ENCODE measurements at regions not wholly inside any gene's neighbourhood (a gene's known extent, or its start where the extent isn't known, plus 50 kb on each side); places are given as distances from the start of the nearest gene placed in this dataset.

GRCh38 chr21:27493542-27493941, 526.7 kb upstream of the ADAMTS5 start:
- H3K27me3 Mint-ChIP-seq (ENCODE audit: insufficient read depth, unreplicated experiment), result no peaks in the 10 kb centered on the region
- TF ChIP-seq CTCF (IDR thresholded peaks at IDR 0.05; ENCODE audit: unreplicated experiment), result no peak
- no peak for DNase-seq (ENCODE audit: unreplicated experiment)

GRCh38 chr21:27487676-27488075, 520.8 kb upstream of the ADAMTS5 start:
- intact Hi-C loops (cut with micrococcal nuclease), result no loop called here
- H3K4me1 Mint-ChIP-seq (ENCODE audit: insufficient read depth, unreplicated experiment), result no peaks in the 10 kb centered on the region
- no TSS peak for BruUV-seq (replicated peaks)
- ChIA-PET POLR2A (no interaction called here), CTCF (no interaction called here)
- no peaks in the 10 kb centered on the region for H3K27me3 Mint-ChIP-seq (ENCODE audit: insufficient read depth, unreplicated experiment)
- no peaks in the 10 kb centered on the region for H3K9me3 Mint-ChIP-seq (ENCODE audit: unreplicated experiment)
- no peak for DNase-seq (ENCODE audit: unreplicated experiment)
- H3K36me3 Mint-ChIP-seq (ENCODE audit: insufficient read depth, unreplicated experiment), result no peaks in the 10 kb centered on the region
- no peak overlapping the region for H3K4me3 Mint-ChIP-seq (ENCODE audit: unreplicated experiment)
- no peak for TF ChIP-seq CTCF (IDR thresholded peaks at IDR 0.05; ENCODE audit: unreplicated experiment)
- no peak overlapping the region for H3K27ac Mint-ChIP-seq (ENCODE audit: low read depth, unreplicated experiment)

More at GRCh38 chr21:27493542-27493941, 526.7 kb upstream of the ADAMTS5 start:
- no peak overlapping the region for H3K27ac Mint-ChIP-seq (ENCODE audit: low read depth, unreplicated experiment)
- BruUV-seq (replicated peaks), result no TSS peak
- intact Hi-C loops (cut with micrococcal nuclease), result no loop called here
- ChIA-PET CTCF (no interaction called here), POLR2A (no interaction called here)
- H3K36me3 Mint-ChIP-seq (ENCODE audit: insufficient read depth, unreplicated experiment), result no peaks in the 10 kb centered on the region
- no peak overlapping the region for H3K4me3 Mint-ChIP-seq (ENCODE audit: unreplicated experiment)
- H3K4me1 Mint-ChIP-seq (ENCODE audit: insufficient read depth, unreplicated experiment), result peaks cover 9% of the 10 kb centered on the region
- no peaks in the 10 kb centered on the region for H3K9me3 Mint-ChIP-seq (ENCODE audit: unreplicated experiment)

- TF ChIP-seq CTCF (IDR thresholded peaks at IDR 0.05; ENCODE audit: unreplicated experiment), result no peak
- no peaks in the 10 kb centered on the region for H3K9me3 Mint-ChIP-seq (ENCODE audit: unreplicated experiment)
- peaks cover 10% of the 10 kb centered on the region for H3K4me1 Mint-ChIP-seq (ENCODE audit: insufficient read depth, unreplicated experiment)
- peak overlapping the region; percentile 67 for H3K27ac Mint-ChIP-seq (ENCODE audit: low read depth, unreplicated experiment)
- peak; percentile 62 for DNase-seq (ENCODE audit: unreplicated experiment)
- no TSS peak for BruUV-seq (replicated peaks)
- intact Hi-C loops (cut with micrococcal nuclease), result no loop called here
- no peaks in the 10 kb centered on the region for H3K27me3 Mint-ChIP-seq (ENCODE audit: insufficient read depth, unreplicated experiment)
- CTCF ChIA-PET, result interaction anchor here (0.8 kb wide), 1 partner anchor 29 kb away, joined by 3 read pairs; no protein-coding TSS in a partner anchor
- POLR2A ChIA-PET, result interaction anchor here (0.6 kb wide), 1 partner anchor 564 kb away, joined by 5 read pairs; no protein-coding TSS in a partner anchor
- H3K36me3 Mint-ChIP-seq (ENCODE audit: insufficient read depth, unreplicated experiment), result no peaks in the 10 kb centered on the region
- no peak overlapping the region for H3K4me3 Mint-ChIP-seq (ENCODE audit: unreplicated experiment)
Measured at GRCh38 chr21:27480841-27481261, 514.0 kb upstream of the ADAMTS5 start.

GRCh38 chr21:27477296-27477695, 510.4 kb upstream of the ADAMTS5 start:
- CTCF ChIA-PET, result interaction anchor here (0.6 kb wide), 1 partner anchor 118 kb away, joined by 4 read pairs; no protein-coding TSS in a partner anchor
- DNase-seq (ENCODE audit: unreplicated experiment), result no peak
- Mint-ChIP-seq H3K27me3 (ENCODE audit: insufficient read depth, unreplicated experiment) (no peaks in the 10 kb centered on the region), H3K4me3 (ENCODE audit: unreplicated experiment) (no peak overlapping the region), H3K4me1 (ENCODE audit: insufficient read depth, unreplicated experiment) (peaks cover 10% of the 10 kb centered on the region), H3K27ac (ENCODE audit: low read depth, unreplicated experiment) (no peak overlapping the region), H3K36me3 (ENCODE audit: insufficient read depth, unreplicated experiment) (no peaks in the 10 kb centered on the region), H3K9me3 (ENCODE audit: unreplicated experiment) (no peaks in the 10 kb centered on the region)
- no peak for TF ChIP-seq CTCF (IDR thresholded peaks at IDR 0.05; ENCODE audit: unreplicated experiment)
- POLR2A ChIA-PET, result interaction anchor here (0.6 kb wide), 1 partner anchor 232 kb away, joined by 3 read pairs; no protein-coding TSS in a partner anchor
- BruUV-seq (replicated peaks), result no TSS peak
- intact Hi-C loops (cut with micrococcal nuclease), result loop anchor here (2.0 kb wide), 1 partner anchor 596 kb away; no protein-coding TSS in a partner anchor

Measured in MCF 10A (cell line).